Stimulated activated naive CD4-positive, alpha-beta T cell (primary cell): ENCODE measurements at regions not wholly inside any gene's neighbourhood (a gene's known extent, or its start where the extent isn't known, plus 50 kb on each side); places are given as distances from the start of the nearest gene placed in this dataset.
"Not testable (repeated sequence)": the region's sequence is repeated elsewhere in the genome, so short reads cannot be mapped to it uniquely, and the experiment has no call there.

Experiments used
- DNase-seq, 6 experiments: peaks; one replicate each; lab custom pipeline; 2025; lab: John Stamatoyannopoulos, UW

DNA sequence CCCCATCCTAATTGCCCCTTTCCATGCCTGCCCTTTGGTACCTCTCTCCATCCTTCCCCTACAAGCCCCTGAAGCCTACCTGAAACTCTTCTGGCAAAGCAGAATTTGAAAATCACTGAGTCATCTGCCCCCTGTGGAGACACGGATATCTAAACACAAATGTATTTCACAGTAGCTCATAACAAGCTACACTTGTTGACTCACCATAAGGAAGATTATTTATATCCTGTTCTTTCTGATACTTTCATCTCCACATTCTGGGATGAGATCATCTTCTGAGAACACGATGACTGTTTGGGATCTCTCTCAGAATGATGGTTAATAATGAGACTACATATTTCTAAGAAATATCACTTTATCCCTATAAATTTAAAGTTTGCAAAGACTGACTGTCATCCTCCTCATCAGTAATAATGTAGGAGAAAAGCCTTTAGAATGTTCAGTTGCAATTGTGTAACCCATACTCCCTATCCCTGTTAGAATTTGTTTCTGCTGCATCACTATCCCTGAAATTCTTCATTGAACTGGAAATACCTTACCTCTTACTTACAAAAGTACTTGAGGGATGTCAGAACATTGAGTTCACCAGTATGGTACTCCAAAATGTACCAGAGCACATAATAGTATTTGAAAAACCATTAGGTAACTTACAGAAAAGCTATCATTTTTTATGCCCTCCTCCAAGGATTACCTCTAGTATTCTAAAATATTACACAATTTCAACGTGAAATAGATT lies 116.1 kb upstream of the IL12A start:
- no peak for DNase-seq

DNA sequence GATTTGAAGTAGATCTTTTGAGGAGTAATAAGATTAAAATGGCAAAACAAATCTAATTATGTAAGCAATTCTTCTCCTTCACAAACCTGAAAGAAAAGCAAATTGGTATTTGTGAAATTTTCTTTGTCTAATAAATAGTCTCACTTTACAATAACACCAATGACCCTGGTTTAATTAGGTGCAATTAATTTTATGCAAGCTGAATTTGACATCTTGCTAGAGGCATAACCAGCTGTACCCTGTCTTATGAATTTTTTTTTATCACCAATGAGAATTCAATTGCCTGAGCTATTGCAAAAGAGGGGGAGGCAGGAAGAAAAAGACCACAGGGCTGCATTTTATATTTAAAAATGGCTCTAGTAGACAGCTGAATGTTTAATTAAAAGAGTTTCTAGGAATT lies 113.5 kb upstream of the IL12A start:
- DNase-seq, result no peak

DNA sequence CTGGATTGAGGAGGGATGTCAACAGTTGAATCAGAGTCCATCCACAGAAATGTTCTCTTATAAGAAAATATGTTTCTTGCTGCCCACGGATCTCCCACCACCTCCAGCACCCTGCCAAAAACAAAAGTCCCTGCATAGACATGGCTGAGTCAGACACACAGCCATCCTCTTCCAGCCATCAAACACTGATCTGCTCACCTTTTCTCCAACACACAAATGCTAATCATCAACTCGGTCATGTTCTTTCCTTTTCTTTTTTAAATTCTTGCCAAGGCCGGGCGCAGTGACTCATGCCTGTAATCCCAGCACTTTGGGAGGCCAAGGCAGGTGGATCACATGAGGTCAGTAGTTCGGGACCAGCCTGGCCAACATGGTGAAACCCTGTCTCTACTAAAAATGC lies 110.7 kb upstream of the IL12A start:
- no peak for DNase-seq

DNA sequence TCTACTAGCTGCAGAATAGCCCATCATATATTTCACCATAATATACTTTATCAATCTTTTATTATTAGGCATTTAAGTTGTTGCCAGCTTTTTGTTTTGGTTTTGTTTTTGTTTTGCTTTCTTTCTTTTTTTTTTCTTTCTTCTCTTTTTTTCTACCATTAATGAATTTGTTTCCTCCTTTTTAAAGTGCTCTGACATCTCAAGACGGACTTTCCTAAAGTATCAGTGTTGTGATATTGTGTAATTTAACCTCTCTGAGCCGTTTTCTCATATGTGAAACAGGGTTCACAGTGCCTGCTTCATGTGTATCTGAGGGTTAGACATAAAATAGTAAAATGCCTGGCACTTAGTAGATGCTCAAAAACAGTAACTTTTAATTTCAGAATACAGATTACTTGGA lies 109.5 kb upstream of the IL12A start:
- no peak for DNase-seq

DNA sequence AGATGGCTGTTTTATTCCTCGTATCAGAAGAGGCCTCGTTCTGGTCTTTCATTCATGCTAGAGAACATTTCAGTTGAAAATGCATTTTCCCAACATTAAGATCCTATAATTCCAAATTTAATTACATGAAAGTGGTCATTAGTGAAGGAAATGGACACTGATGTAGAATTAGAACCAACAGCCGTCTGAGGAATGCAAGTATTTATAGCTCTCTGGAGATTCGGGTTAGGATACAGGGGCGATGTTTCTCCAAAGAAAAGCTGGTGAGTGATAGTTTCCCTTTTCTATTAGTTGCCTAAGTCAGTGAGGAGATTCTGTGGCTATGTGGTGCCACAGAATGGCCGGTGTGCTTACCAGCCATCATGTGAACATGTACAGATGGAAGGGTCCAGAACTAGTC lies 109.0 kb upstream of the IL12A start:
- no peak for DNase-seq

DNA sequence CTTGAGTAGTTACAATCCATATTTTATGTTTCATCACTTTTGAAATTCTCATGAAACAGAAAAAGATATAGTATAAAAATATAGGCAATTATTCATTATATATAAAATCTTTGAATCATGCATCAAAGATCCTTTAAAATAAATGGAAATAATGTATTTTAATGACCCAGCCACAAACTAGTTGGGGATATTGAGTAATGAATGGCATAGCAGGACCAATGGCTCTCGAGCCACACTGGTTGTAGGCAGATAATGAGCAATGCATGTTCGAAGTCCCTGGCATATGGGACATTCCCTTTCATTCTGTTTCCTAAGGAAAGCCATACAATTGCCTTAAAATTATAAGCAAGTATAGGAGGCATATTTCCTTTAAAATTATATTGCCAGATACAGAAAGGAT lies 107.4 kb upstream of the IL12A start:
- DNase-seq, result no peak

DNA sequence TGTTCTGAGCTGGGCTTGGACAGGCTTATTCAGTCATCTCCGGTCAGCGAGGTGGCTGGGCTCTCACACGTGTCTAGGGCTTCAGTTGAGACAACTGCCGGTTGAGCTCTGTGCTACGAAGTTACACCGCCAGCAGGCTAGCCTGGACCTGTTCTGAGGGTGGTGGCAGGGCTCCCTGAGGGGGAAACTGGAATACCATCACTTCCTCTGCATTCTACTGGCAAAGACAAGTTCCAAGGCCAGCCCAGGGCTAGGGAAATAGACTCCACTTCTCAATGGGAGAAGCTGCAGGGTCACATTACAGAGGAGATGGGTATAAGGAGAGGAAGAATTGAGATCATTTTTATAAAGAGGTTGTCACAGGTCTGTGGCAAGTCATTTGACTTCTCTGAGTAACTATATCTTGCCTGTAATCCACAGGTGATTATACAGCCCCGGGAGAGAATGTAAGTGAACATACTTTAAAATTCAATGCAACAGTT lies 106.8 kb upstream of the IL12A start:
- DNase-seq, result no peak

DNA sequence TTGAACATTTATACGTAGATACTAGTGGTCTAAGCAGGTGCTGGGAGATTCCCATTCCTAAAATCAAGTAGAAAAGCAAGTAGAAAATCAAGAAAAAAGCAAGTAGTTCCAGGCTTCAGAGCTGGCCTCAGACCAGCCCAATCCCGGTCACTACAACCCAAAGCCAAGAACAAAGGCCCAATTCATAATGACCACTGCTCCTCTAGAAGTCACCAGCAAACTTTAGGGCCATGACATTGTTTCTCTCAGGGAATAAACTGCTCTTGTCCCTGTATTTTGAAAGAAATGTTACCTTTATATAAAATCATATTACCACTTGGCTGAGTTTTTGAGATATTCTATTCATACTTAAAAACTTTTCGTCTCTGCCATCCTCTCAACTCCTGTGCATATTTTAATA lies 106.3 kb upstream of the IL12A start:
- no peak for DNase-seq

DNA sequence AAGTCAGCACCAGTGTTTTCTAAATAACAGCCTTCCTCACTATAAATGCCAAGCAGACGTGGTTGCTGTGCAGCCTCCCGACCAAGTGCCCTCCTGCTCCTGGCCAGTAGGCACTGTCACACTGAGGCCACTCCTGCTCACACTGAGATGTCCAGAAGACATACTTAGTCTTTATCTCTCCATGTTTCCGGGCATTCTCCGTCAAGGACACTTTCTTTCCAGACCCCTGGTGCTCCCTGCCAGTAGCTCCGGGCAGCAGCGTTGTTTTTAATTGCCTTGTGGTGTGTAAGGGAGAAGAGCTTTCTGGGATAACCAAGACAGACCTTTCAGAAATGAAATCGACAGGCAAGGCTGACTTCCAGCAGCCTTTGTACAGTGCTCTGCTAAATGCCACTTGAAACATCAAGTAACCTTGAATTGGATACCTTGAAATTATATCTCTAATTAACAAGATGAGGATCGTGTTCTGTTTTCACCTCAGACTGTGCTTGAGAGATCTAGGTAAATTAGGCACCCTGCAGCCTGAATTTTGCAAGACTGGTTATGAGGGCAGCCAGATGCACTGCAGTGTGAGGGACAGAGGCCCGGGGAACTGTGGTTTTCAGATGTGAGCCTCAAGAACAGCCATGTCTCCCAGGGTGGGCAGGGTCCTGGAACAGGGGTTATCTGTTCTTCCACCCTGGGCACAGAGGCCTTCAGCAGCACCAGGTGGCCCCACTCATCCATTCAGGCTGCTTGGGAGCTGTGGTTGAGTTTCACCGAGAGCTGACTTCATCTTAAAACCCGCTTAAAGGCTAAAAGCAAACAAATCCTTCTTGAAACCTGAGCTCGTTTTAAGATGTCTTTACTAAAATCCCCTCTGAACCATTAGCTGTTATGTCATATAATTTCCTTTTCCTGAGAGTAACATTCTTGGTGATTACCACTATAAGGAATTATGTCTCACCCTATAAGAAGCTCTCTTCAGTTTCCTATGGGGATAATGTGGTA lies 105.5 kb upstream of the IL12A start:
- no peak for DNase-seq

DNA sequence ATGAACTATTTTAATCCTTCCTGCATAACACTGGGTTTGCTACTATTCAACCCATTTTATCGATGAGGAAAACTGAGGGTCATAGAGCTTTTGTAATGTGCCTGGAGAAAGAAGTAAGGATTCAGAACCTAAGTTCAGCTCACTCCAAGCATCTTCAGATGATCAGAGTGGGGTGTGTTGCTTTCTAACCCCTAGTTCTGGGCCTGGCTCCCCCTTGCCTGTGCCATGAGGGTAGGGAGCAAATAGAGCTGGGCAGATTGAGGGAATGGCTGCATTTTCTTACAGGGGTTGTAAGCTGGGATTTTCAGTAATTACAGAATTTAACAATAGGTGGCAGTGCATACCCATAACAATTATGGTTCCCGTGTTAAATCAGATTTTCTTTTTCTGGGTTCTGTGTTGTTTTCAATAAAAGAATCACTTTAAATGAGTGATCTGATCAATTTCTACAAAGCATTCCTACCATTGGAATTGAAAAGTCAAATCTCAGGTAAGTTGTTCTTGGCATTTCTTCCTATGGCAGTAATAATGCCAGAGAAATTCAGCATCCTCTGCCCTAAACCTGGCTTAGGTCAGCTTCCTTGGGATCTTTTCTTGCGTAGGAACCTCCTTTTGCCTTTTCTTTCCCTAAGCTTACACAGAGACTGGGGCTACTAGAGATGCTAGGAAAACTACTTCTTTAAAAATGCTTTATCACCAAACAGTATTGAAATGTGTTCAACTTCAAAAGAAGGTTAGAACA lies 103.8 kb upstream of the IL12A start:
- DNase-seq, result peak in 1 of 6 experiments; percentile 13

DNA sequence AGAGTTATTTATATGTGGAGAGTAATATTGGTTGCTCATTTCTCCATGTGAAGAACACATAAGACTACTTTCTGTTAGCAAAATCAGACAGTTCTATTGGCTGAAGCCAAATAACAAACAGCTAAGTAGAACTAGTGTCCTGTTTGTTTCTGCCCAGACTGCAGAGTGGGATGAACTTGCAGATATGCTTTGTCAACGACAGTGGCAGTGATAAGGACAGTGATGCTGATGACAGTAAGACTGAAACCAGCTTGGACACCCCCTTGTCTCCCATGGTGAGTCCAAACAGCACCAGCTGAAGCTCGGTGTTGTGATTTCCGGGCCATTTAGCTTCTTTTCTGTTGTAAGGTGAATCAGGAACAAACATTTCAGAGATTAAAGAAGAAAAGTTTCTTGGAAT lies 102.6 kb upstream of the IL12A start:
- no peak for DNase-seq

DNA sequence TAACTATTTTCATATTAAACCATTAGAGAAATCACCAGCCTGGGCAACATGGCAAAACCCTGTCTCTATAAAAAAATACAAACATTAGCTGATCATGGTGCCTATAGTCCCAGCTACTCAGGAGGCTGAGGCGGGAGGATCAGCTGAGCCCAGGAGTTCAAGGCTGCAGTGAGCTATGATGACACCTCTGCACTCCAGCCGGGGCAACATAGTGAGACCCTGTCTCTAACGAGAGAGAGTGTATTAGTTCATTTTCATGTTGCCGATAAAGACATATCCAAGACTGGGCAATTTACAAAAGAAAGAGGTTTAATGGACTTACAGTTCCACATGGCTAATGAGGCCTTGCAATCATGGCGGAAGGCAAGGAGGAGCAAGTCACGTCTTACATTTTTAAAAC lies 102.1 kb upstream of the IL12A start:
- not testable (repeated sequence) for DNase-seq

DNA sequence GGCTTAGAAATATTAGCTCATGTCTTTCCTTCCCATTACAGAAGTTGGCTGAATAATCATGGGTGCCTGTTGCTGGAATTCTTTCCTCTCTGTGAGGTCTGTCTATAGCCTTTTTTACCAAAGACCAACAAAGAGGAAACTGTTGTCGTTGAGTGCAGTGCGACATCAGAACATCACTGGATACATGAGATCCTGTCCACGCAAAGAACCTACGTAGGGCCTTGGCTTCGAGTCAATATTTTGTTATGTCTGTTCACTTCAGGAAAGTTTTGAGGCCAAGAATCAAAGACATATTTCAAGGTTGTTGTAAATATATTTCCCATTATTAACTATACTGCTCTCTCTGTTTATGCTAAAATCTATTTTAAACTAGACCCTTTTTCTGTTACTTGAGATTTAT lies 101.5 kb upstream of the IL12A start:
- DNase-seq, result no peak

DNA sequence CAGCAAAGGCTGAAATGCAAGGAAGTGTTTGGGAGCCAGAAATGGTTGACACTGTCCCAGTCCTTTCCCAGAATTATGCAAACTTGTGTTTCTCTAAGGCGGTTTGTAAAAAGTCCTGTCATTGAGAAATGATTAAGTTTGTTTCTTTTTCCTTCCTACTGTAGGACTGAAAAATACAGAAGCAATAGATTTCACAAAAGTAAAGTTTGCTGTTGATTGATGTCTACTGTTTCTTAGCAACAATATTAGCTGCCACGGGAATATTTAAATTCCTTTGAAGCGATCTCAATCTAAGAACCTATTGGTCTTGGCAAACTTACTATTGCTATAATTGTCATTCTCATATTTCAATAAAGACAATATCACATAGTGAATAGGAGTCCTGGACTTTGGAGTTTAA lies 100.7 kb upstream of the IL12A start:
- DNase-seq, result no peak

DNA sequence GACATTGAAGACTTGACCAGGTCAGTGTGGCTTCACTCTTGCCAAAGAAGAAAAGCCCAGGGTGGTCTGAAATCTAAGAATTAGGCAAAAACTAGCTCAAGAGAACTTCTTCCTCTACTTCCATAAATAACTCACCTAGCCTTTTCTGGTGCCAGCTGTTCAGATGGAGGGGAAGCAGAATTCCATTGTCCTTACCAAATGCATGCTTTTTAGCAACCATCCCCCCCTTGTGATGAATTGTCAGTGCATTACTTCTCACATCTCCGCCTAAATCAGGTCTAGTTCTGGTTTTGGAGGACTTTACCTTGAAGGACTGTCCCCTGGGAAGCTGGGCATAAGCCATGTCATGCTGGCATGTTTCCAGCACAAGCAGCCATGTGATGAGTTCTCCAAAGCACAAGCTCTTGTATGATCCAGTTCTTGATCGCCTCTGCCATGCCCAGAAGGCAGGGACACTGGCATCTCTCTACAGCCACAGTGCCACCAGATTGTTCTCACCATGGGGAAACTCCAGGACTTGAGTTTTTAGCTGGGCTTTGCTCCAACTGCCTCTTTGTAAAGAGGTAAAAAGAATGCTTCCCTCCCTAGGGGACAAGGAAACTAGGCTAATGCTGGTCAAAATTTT lies 96.4 kb upstream of the IL12A start:
- DNase-seq, result no peak

DNA sequence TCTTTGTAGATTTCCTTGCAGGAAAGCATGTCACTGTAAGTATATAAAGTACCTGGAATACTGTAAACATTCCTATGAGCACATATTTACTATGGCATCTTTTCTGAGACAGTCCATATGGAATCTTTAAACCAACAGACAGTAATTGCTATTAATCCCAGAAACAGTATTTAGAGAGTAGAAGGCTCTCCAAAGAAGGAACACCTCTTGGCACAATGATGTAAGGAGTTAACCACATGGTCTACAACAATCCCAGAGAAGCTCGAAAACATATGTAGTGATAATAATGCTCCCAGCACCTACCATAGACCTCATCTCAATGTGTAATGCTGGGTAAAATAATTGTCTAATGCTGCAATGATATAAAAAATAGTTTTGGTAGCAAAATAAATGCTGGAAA lies 95.8 kb upstream of the IL12A start:
- no peak for DNase-seq

DNA sequence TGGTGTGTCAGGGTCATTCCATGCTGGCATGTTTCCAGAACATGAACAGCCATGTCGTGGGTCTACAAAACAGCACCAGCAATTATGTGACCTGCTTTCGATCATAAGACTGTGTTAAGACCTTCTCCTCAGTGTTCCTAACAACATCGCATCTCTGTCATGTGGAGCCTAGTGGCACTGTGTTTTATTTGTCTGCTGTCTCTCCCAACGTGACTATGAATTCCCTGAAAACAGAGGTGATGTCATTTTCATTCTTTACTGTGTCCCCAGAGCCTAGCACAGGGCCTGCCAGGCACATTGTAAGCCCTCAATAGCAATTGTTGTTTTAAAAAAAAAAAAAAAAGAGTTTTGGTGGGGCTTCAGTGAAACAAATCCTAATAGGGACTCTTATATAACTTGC lies 94.2 kb upstream of the IL12A start:
- DNase-seq, result no peak

DNA sequence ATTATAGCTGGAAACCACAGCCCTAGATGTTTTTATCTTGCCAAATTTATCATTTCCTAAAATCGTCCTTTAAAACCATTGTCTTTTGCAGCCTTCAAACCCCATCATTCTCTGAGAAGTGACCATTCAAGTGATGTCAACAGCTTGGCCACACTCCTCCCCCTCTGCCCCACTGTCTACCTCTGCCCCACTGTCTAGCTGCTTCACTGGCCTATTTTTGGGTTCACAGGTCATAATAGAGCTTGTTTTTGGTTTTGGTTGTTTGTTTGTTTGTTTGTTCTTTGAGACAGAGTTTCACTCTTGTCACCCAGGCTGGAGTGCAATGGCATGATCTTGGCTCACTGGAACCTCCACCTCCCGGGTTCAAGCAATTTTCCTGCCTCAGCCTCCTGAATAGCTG lies 93.2 kb upstream of the IL12A start:
- no peak for DNase-seq

DNA sequence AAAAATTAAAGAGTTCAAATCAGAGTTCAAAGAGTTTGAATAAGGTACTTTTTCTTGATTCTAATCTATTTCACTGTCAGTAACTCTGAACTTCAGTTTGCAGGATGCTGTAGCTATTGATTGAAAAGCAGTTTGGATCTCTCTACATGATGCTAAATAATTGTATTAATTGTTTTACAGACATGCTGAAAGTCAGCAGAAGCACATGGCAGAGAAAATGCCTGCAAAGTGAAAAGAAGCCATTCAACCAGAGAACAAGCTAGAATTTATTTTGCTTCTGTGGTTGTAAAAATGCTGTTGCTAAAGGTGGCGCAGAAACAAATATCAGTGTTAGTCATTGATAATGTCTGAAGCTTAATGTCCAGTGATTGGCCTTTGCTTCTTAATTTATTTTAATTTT lies 92.1 kb upstream of the IL12A start:
- no peak for DNase-seq

DNA sequence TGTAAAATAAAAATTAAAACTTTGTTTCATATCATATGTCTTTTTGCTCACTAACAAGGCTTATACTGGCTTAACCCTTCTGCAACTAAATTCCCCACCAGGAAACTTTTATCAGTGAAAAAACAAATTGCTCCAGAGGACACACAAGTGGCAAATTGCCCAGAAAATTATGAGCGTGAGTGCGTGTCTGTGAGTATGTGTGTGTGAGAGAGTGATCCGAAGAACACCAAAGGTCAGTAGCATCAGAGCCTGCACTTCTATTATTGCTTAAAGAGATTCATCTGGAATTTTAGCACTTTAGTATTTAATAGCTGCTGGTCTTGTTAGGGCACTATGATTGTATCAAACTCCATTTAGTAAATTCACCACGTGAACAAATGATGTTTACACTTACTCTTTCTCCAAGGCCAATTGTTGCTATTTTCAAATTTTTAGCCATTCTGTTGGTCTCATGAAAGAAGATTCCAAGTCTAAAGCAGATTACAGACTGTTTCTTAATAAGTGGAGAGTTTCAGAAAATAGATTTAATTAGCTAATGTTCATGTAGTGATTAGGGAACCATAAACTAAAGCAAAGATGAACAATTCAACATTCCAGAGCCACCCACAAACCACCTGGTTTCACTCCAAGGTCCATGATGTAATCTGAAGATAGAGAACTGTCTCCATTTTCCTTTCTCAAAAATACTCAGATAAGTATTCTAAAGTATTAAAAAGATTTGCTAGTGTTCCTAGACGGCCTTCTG lies 91.1 kb upstream of the IL12A start:
- DNase-seq, result no peak

DNA sequence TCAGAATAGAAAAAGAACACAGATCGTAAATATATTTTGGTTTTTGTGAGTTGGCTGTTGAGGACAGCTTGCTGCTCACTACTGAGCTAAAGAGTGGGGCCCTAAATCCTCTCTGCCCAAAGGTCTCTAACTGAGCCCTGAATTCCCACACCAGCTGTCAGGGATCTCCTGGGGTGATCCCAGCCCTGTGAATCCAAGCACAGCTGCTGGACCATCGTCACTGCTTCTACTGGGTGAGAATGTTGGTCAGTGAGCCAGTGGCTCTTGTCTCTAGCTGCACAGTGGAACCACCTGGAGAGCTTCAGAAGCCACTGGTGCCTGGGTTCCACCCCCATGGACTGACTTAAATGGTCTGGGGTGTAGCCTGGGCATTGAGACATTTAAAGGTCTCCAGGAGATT lies 90.5 kb upstream of the IL12A start:
- DNase-seq, result no peak
